ENCODE measurements at regions not wholly inside any gene's neighbourhood (a gene's known extent, or its start where the extent isn't known, plus 50 kb on each side); places are given as distances from the start of the nearest gene placed in this dataset.
"Not testable (repeated sequence)": the region's sequence is repeated elsewhere in the genome, so short reads cannot be mapped to it uniquely, and the experiment has no call there.

DNA sequence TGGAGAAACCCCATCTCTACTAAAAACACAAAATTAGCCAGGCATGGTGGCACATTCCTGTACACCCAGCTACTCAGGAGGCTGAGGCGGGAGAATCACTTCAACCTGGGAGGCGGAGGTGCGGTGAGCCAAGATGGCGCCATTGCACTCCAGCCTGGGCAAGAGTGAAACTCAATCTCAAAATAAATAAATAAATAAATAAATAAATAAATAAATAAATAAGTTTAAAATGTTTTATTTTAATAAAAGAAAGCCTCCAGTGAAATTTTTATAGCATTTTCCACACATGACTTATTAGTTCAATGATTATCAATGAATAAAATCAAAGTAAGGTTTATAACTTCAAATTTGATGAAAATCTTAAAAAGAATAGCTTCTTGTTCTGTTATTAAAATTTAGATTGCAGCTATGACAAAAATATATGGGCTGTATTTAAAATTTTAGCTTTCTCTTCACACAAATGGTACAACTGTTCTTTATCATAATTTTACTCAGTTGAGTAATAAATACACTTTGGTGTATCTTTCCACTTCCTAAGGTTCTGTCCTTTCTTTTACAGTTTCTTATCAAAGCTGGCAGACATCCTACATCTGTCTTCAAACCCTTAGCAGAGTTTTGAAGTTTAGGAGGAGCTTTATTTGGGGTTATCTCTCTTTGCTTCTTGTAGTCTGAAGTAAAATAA, 78.4 kb upstream of the ZSWIM2 start:
- TF ChIP-seq, protein P1, sequence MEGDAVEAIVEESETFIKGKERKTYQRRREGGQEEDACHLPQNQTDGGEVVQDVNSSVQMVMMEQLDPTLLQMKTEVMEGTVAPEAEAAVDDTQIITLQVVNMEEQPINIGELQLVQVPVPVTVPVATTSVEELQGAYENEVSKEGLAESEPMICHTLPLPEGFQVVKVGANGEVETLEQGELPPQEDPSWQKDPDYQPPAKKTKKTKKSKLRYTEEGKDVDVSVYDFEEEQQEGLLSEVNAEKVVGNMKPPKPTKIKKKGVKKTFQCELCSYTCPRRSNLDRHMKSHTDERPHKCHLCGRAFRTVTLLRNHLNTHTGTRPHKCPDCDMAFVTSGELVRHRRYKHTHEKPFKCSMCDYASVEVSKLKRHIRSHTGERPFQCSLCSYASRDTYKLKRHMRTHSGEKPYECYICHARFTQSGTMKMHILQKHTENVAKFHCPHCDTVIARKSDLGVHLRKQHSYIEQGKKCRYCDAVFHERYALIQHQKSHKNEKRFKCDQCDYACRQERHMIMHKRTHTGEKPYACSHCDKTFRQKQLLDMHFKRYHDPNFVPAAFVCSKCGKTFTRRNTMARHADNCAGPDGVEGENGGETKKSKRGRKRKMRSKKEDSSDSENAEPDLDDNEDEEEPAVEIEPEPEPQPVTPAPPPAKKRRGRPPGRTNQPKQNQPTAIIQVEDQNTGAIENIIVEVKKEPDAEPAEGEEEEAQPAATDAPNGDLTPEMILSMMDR (IDR thresholded peaks at IDR 0.05; ENCODE audit: borderline replicate concordance, control extremely low read depth, extremely low read depth, insufficient read depth, missing control alignments): no peak
- in situ Hi-C loops (cut with MboI; ENCODE audit: low sequenced_read_pairs, unreplicated experiment): no loop called here
- no peak for DNase-seq (ENCODE audit: low spot score)

DNA sequence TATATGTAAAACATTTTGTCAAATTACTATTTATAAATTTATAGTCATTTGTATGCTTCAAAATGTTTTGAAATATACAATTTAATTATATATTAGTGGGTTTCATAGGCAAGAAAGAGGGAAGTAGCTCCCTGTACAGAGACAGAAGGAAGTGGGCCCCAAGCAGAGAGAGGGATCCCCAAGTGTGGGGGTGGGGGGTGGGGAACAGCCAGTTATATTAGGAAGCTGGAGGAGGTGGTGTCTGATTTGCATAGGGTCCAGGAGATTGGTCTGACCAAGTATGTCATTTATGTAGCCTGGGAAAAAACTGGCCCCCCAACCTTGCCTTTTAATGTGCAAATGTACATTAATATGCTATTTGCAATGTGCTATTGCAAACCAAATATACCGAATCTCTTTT, 76.5 kb upstream of the ZSWIM2 start:
- TF ChIP-seq, protein P1 (IDR thresholded peaks at IDR 0.05; ENCODE audit: borderline replicate concordance, control extremely low read depth, extremely low read depth, insufficient read depth, missing control alignments): no peak
- in situ Hi-C loops (cut with MboI; ENCODE audit: low sequenced_read_pairs, unreplicated experiment): no loop called here
- DNase-seq (ENCODE audit: low spot score): no peak

DNA sequence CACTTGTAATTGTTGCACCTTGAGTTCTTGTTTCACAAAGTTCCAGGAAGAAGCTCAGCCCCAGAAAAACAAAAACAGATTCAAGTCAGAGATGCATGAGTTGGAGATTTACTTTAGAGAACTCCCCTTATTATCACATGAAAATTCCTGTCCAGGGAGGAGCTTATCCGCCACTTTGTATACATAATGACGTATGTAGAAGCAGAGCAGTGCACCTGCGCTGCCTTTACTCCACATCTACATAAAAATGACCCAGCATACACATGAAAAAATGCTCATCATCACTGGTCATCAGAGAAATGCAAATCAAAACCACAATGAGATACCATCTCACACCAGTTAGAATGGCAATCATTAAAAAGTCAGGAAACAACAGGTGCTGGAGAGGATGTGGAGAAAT, 73.3 kb upstream of the ZSWIM2 start:
- in situ Hi-C loops (cut with MboI; ENCODE audit: low sequenced_read_pairs, unreplicated experiment); DNase-seq (ENCODE audit: low spot score): not testable (repeated sequence)

DNA sequence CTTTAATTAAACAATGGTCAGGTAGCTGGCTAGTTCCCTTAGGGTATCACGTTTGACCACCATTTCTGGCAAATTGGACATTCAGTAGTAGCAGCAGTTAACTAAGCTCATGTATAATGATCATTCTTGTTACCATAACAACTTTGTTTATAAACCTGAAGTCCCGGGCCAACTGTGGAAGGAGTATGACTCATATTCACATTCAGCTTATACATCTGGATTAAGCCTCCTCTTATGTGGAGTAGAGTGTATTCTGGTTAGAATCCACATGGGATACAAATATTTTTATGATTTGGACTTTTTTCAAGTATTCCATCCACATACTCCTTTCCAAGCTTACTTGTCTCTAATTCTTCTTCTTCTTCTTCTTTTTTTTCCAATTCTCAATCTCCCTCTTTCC, 70.3 kb upstream of the ZSWIM2 start:
- in situ Hi-C loops (cut with MboI; ENCODE audit: low sequenced_read_pairs, unreplicated experiment): no loop called here
- TF ChIP-seq, protein P1 (IDR thresholded peaks at IDR 0.05; ENCODE audit: borderline replicate concordance, control extremely low read depth, extremely low read depth, insufficient read depth, missing control alignments): no peak
- no peak for DNase-seq (ENCODE audit: low spot score)

DNA sequence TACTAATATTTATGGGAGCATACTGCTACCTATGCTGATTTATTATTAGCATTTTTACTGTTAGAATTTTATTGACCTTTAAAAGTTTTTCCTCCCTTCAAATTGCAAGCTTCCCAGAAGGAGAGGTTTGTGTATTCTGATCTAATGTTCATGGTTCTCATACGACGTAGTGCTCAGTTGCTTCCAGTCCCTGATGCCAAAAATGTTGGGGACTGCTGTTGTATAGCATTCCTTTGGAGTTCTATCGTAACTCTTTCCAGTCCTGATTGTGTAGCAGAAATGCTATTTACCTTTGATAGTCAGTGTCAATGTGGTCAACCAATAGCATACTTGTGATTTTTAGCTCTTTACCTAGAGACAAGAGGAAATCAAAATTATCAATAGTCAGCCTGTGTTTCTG, 69.5 kb upstream of the ZSWIM2 start:
- TF ChIP-seq, protein P1 (IDR thresholded peaks at IDR 0.05; ENCODE audit: borderline replicate concordance, control extremely low read depth, extremely low read depth, insufficient read depth, missing control alignments): no peak
- in situ Hi-C loops (cut with MboI; ENCODE audit: low sequenced_read_pairs, unreplicated experiment): no loop called here
- no peak for DNase-seq (ENCODE audit: low spot score)

DNA sequence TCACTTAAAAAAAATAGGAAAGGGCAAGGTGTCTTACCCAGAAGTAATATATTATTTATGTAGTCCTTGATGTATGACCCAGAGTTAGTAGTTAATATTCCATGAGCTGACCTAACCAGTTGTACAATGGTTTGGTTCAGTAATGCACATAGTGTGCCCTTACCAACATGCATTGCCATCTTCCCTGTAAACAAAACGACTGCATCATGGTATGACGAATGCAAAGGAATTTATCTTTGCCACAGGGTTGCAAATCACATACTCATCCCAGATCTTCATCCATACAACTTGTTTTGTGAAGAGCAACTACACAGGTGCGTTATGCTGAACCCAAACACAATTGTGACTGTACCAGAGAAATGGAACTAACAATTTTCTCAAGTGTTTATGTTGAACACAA, 68.9 kb upstream of the ZSWIM2 start:
- no peak for DNase-seq (ENCODE audit: low spot score)
- TF ChIP-seq, protein P1 (IDR thresholded peaks at IDR 0.05; ENCODE audit: borderline replicate concordance, control extremely low read depth, extremely low read depth, insufficient read depth, missing control alignments): no peak
- in situ Hi-C loops (cut with MboI; ENCODE audit: low sequenced_read_pairs, unreplicated experiment): no loop called here

DNA sequence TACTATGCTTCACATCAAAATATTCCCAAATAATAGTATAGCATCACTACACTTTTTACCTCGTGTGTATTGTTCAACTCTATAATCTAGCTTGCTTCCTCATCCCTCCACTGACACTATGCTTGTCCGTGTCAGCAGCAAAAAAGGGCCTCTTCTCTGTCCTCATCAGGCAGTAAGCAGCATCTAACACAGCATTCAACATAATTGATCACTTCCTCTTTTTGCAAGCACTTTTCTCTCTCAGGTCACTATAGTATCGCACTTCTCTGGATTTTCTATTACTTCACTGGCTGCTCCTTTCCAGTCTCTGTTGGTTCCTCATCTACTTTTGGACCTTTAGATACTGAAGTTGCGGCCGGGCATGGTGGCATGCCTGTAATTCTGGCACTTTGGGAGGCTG, 64.9 kb upstream of the ZSWIM2 start:
- in situ Hi-C loops (cut with MboI; ENCODE audit: low sequenced_read_pairs, unreplicated experiment): no loop called here
- TF ChIP-seq, protein P1 (IDR thresholded peaks at IDR 0.05; ENCODE audit: borderline replicate concordance, control extremely low read depth, extremely low read depth, insufficient read depth, missing control alignments): no peak

More for the DNA sequence above, 64.9 kb upstream of the ZSWIM2 start:
- peak; percentile 45 for DNase-seq (ENCODE audit: low spot score)

Measured in GM13976 (cell line).